Liver (tissue), 3 donors: ENCODE measurements at regions not wholly inside any gene's neighbourhood (a gene's known extent, or its start where the extent isn't known, plus 50 kb on each side); places are given as distances from the start of the nearest gene placed in this dataset.

Experiments used
- EGR1 ChIP-seq, 2 donors: IDR thresholded peaks; 2 replicates each; pipeline ENCODE4 v1.6.1; 2016 to 2018; ENCODE audit warnings: antibody characterized with exemption in 2 of 2, low read depth in 2 of 2
- HNF4G ChIP-seq: IDR thresholded peaks from 2 replicates; pipeline ENCODE4 v1.6.1; 2016; ENCODE audit warnings: antibody characterized with exemption
- JUND ChIP-seq, 2 donors: IDR thresholded peaks; 2 replicates each; pipeline ENCODE4 v1.6.1; 2016; ENCODE audit warnings: antibody characterized with exemption in 2 of 2
- RAD21 ChIP-seq, 2 donors: IDR thresholded peaks; 2 replicates each; pipeline ENCODE4 v1.6.1; 2016; ENCODE audit warnings: antibody characterized with exemption in 2 of 2, mild to moderate bottlenecking in 2 of 2
- RXRA ChIP-seq, 2 donors: IDR thresholded peaks; 2 replicates each; pipeline ENCODE4 v1.6.1; 2017 to 2018; ENCODE audit warnings: antibody characterized with exemption in 2 of 2, mild to moderate bottlenecking in 1 of 2
- TAF1 ChIP-seq: conservative IDR thresholded peaks from 2 replicates; pipeline ENCODE4 v1.6.1; 2016; ENCODE audit warnings: antibody characterized with exemption, mild to moderate bottlenecking
- YY1 ChIP-seq: IDR thresholded peaks from 2 replicates; pipeline ENCODE4 v1.6.1; 2016; ENCODE audit warnings: antibody characterized with exemption, mild to moderate bottlenecking
- TF ChIP-seq, protein P1 (sequence below): fragments of 150-350 bp; IDR thresholded peaks from 2 replicates; pipeline ENCODE4 v1.5.1; 2017; ENCODE audit warnings: improper control_type of control experiment, low read depth, low read length; ENCODE audit not compliant: missing input control
- TF ChIP-seq, protein P2 (sequence below): IDR thresholded peaks from 2 replicates; pipeline ENCODE4 v1.6.1; 2016; ENCODE audit warnings: antibody characterized with exemption
- TF ChIP-seq, protein P3 (sequence below): IDR thresholded peaks from 2 replicates; pipeline ENCODE4 v1.6.1; 2016; ENCODE audit warnings: antibody characterized with exemption, mild to moderate bottlenecking
- TF ChIP-seq, protein P4 (sequence below): IDR thresholded peaks from 2 replicates; pipeline ENCODE4 v1.6.1; 2016; ENCODE audit warnings: antibody characterized with exemption
- donor health status: healthy.
- donor health status: healthy.

DNA sequence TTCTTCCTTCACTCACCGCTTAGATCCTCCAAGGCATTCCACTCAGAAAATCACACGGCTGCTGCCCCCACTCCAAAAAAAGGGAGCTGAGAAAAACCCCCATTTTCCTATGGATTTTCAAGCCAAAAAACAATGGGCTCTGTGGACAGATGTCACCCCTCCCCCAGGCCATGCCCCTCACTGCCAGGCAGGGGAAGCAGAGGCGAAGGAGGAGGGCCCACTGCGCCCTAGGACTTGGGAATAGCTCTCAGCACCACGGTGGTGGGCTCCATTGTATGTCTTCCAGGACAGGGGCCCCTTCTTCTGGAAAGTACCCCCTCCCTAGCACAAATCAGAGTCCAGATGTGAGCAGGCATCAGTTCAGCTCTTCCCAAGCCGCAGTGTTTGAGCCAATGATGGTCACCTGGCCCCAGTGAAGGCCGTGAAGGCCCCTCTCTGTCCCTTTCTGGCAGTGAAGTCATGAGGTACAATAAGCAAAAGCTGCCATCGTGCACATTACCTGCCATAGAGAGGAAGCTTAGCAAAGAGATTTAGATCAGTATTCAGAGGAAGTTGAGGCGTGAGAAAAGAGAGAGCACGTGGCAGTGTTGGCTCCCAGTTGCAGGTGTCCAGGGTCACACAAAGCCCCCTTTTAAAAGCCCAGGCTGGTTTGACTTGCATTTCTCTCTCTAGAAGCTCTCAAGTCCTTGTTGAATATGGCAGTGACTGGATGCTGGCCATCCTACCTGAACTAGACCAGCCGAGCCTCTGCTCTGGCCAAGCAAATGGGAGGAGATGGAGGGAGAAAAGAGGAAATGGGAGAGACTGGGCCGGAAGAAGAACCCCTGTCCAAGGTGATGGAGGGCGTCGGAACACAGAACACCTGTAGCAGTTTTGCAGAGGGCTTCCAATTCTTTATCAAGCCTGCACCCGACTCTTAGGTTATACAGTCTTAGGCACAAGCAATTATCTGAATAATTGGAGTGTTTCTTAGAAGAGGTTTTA is 149.0 kb downstream of the TOMM20 start:
- TF ChIP-seq, protein P1, sequence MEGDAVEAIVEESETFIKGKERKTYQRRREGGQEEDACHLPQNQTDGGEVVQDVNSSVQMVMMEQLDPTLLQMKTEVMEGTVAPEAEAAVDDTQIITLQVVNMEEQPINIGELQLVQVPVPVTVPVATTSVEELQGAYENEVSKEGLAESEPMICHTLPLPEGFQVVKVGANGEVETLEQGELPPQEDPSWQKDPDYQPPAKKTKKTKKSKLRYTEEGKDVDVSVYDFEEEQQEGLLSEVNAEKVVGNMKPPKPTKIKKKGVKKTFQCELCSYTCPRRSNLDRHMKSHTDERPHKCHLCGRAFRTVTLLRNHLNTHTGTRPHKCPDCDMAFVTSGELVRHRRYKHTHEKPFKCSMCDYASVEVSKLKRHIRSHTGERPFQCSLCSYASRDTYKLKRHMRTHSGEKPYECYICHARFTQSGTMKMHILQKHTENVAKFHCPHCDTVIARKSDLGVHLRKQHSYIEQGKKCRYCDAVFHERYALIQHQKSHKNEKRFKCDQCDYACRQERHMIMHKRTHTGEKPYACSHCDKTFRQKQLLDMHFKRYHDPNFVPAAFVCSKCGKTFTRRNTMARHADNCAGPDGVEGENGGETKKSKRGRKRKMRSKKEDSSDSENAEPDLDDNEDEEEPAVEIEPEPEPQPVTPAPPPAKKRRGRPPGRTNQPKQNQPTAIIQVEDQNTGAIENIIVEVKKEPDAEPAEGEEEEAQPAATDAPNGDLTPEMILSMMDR: no peak
- TF ChIP-seq, protein P2, sequence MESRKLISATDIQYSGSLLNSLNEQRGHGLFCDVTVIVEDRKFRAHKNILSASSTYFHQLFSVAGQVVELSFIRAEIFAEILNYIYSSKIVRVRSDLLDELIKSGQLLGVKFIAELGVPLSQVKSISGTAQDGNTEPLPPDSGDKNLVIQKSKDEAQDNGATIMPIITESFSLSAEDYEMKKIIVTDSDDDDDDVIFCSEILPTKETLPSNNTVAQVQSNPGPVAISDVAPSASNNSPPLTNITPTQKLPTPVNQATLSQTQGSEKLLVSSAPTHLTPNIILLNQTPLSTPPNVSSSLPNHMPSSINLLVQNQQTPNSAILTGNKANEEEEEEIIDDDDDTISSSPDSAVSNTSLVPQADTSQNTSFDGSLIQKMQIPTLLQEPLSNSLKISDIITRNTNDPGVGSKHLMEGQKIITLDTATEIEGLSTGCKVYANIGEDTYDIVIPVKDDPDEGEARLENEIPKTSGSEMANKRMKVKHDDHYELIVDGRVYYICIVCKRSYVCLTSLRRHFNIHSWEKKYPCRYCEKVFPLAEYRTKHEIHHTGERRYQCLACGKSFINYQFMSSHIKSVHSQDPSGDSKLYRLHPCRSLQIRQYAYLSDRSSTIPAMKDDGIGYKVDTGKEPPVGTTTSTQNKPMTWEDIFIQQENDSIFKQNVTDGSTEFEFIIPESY: no peak
- TF ChIP-seq, protein P3, sequence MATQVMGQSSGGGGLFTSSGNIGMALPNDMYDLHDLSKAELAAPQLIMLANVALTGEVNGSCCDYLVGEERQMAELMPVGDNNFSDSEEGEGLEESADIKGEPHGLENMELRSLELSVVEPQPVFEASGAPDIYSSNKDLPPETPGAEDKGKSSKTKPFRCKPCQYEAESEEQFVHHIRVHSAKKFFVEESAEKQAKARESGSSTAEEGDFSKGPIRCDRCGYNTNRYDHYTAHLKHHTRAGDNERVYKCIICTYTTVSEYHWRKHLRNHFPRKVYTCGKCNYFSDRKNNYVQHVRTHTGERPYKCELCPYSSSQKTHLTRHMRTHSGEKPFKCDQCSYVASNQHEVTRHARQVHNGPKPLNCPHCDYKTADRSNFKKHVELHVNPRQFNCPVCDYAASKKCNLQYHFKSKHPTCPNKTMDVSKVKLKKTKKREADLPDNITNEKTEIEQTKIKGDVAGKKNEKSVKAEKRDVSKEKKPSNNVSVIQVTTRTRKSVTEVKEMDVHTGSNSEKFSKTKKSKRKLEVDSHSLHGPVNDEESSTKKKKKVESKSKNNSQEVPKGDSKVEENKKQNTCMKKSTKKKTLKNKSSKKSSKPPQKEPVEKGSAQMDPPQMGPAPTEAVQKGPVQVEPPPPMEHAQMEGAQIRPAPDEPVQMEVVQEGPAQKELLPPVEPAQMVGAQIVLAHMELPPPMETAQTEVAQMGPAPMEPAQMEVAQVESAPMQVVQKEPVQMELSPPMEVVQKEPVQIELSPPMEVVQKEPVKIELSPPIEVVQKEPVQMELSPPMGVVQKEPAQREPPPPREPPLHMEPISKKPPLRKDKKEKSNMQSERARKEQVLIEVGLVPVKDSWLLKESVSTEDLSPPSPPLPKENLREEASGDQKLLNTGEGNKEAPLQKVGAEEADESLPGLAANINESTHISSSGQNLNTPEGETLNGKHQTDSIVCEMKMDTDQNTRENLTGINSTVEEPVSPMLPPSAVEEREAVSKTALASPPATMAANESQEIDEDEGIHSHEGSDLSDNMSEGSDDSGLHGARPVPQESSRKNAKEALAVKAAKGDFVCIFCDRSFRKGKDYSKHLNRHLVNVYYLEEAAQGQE: no peak
- TF ChIP-seq HNF4G (no peak), YY1 (no peak), JUND (IDR thresholded peaks at IDR 0.05) (no peak), TAF1 (no peak), EGR1 (IDR thresholded peaks at IDR 0.05; ENCODE audit: low read depth in 2 of 2) (no peak), RAD21 (IDR thresholded peaks at IDR 0.05) (no peak), RXRA (IDR thresholded peaks at IDR 0.05) (no peak)
- TF ChIP-seq, protein P4, sequence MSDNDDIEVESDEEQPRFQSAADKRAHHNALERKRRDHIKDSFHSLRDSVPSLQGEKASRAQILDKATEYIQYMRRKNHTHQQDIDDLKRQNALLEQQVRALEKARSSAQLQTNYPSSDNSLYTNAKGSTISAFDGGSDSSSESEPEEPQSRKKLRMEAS: no peak
